GM12873 (cell line): ENCODE measurements at regions not wholly inside any gene's neighbourhood (a gene's known extent, or its start where the extent isn't known, plus 50 kb on each side); places are given as distances from the start of the nearest gene placed in this dataset.

Source experiments
- CTCF ChIP-seq: IDR thresholded peaks from 2 replicates; pipeline ENCODE4 v1.5.1; 2012; ENCODE audit warnings: low read depth, mild to moderate bottlenecking, moderate library complexity, low read length, control low read depth; ENCODE audit not compliant: insufficient read depth; ENCODE audit errors: missing control alignments

- no peak for TF ChIP-seq CTCF
Measured at GRCh38 chr6:50654155-50654554, 59.2 kb upstream of the TFAP2D start.

GRCh38 chr6:50655848-50656453 is 57.4 kb upstream of the TFAP2D start:
- TF ChIP-seq CTCF: peak; percentile 60

GRCh38 chr6:50657513-50657912 is 55.8 kb upstream of the TFAP2D start:
- TF ChIP-seq CTCF: no peak

GRCh38 chr6:50658561-50658960 is 54.8 kb upstream of the TFAP2D start:
- TF ChIP-seq CTCF: no peak

GRCh38 chr6:50661636-50662035 is 51.7 kb upstream of the TFAP2D start:
- TF ChIP-seq CTCF: no peak
